Upper lobe of left lung (tissue), 6 donors: ENCODE measurements at regions not wholly inside any gene's neighbourhood (a gene's known extent, or its start where the extent isn't known, plus 50 kb on each side); places are given as distances from the start of the nearest gene placed in this dataset.

Source experiments
- ATAC-seq, 2 donors: fragments of 200-7000 bp; cut with Tn5 transposase; one replicate each; pipeline ENCODE4 v1.9.1; 2022; ENCODE audit warnings: mild to moderate bottlenecking in 2 of 2, moderate library complexity in 2 of 2; ENCODE audit not compliant: low FRiP score in 2 of 2
- DNase-seq, 2 donors: peaks; one replicate each; pipeline ENCODE4 v3.0.0-alpha.2; 2019 to 2020
- H3K27ac ChIP-seq, 4 donors: fragments of 200-600 bp; sonication (generic); one replicate each; pipeline ENCODE4 v1.5.1; 2016 to 2019
- H3K27me3 ChIP-seq, 4 donors: fragments of 200-600 bp; sonication (generic); one replicate each; pipeline ENCODE4 v1.5.1; 2017 to 2019
- H3K36me3 ChIP-seq, 4 donors: fragments of 200-600 bp; sonication (generic); one replicate each; pipeline ENCODE4 v1.5.1; 2016 to 2019
- H3K4me1 ChIP-seq, 4 donors: fragments of 200-600 bp; sonication (generic); one replicate each; pipeline ENCODE4 v1.5.1; 2018 to 2019
- H3K4me3 ChIP-seq, 4 donors: fragments of 200-600 bp; sonication (generic); one replicate each; pipeline ENCODE4 v1.5.1; 2017 to 2019; ENCODE audit warnings: mild to moderate bottlenecking in 2 of 4, moderate library complexity in 1 of 4
- H3K9me3 ChIP-seq, 4 donors: fragments of 200-600 bp; sonication (generic); one replicate each; pipeline ENCODE4 v1.5.1; 2018 to 2019
- CTCF ChIP-seq, 6 experiments: fragments of 450-650 bp in 4 of 6; fragments of 200-600 bp in 2 of 6; sonication (generic) in 2 of 6; IDR thresholded peaks; one replicate each; pipeline ENCODE4 v1.5.1; 2016 to 2019; ENCODE audit warnings: antibody characterized with exemption in 6 of 6
- EP300 ChIP-seq, 4 donors: sonication (generic); formaldehyde crosslinking; IDR thresholded peaks; one replicate each; pipeline ENCODE4 v1.5.1; 2017; ENCODE audit warnings: antibody characterized with exemption in 4 of 4, control low read depth in 2 of 4
- POLR2A ChIP-seq, 4 donors: fragments of 450-650 bp; IDR thresholded peaks; one replicate each; pipeline ENCODE4 v1.5.1; 2016 to 2017; ENCODE audit warnings: antibody characterized with exemption in 4 of 4, mild to moderate bottlenecking in 2 of 4
- POLR2AphosphoS5 ChIP-seq, 2 donors: sonication (generic); formaldehyde crosslinking; IDR thresholded peaks; one replicate each; pipeline ENCODE4 v1.5.1; 2017; ENCODE audit warnings: antibody characterized with exemption in 2 of 2
- WGBS, 2 donors: methylation state at CpG; one replicate each; pipeline ENCODE4 v1.1.5; 2017 to 2018; 5-methylcytosine and 5-hydroxymethylcytosine counted together
- donor health status: DM: no; HTN: no; CAD: no; lungs with moderate emphysema.
- donor health status: DM: no; HTN: yes; CAD: no; lungs with severe emphysema.

GRCh38 chrX:40340116-40340515 is 240.7 kb upstream of the ATP6AP2 start:
- no peaks in the 10 kb centered on the region for H3K27me3 ChIP-seq
- no peak for TF ChIP-seq POLR2A (IDR thresholded peaks at IDR 0.05)
- no peak for TF ChIP-seq CTCF (IDR thresholded peaks at IDR 0.05)
- no peak for TF ChIP-seq POLR2AphosphoS5 (IDR thresholded peaks at IDR 0.05)
- no peak for TF ChIP-seq EP300 (IDR thresholded peaks at IDR 0.05)

GRCh38 chrX:40333344-40333743 is 235.6 kb upstream of the BCOR start:
- H3K9me3 ChIP-seq = no peaks in the 10 kb centered on the region
- 88 to 97% methylated on average over 3 of the region's 3 CpGs for WGBS, 2 donors
- TF ChIP-seq POLR2A (IDR thresholded peaks at IDR 0.05) (no peak), CTCF (IDR thresholded peaks at IDR 0.05) (no peak), POLR2AphosphoS5 (IDR thresholded peaks at IDR 0.05) (no peak), EP300 (IDR thresholded peaks at IDR 0.05) (no peak)
- no peaks in the 10 kb centered on the region for H3K27me3 ChIP-seq
- no peak for ATAC-seq
- H3K4me3 ChIP-seq = no peak overlapping the region
- H3K27ac ChIP-seq = no peak overlapping the region
- no peaks in the 10 kb centered on the region for H3K4me1 ChIP-seq
- no peak for DNase-seq
- no peaks in the 10 kb centered on the region for H3K36me3 ChIP-seq

More at GRCh38 chrX:40340116-40340515, 240.7 kb upstream of the ATP6AP2 start:
- no peaks in the 10 kb centered on the region for H3K4me1 ChIP-seq
- no peak overlapping the region for H3K27ac ChIP-seq
- H3K9me3 ChIP-seq = no peaks in the 10 kb centered on the region
- H3K4me3 ChIP-seq = no peak overlapping the region
- H3K36me3 ChIP-seq = no peaks in the 10 kb centered on the region
- WGBS, 2 donors = 71 to 83% methylated on average over 1 of the region's 1 CpG
- no peak for DNase-seq
- no peak for ATAC-seq

GRCh38 chrX:40331762-40332161 is 234.0 kb upstream of the BCOR start:
- ATAC-seq (no peak), DNase-seq (no peak)
- no peak overlapping the region for H3K27ac ChIP-seq
- no peaks in the 10 kb centered on the region for H3K9me3 ChIP-seq
- no peaks in the 10 kb centered on the region for H3K4me1 ChIP-seq
- no peak for TF ChIP-seq EP300 (IDR thresholded peaks at IDR 0.05)
- H3K27me3 ChIP-seq = no peaks in the 10 kb centered on the region
- WGBS, 2 donors = 68 to 74% methylated on average over 5 of the region's 5 CpGs
- no peaks in the 10 kb centered on the region for H3K36me3 ChIP-seq
- no peak overlapping the region for H3K4me3 ChIP-seq

GRCh38 chrX:40331353-40331752 is 233.6 kb upstream of the BCOR start:
- DNase-seq = no peak
- H3K36me3 ChIP-seq = no peaks in the 10 kb centered on the region
- no peak overlapping the region for H3K4me3 ChIP-seq
- no peak for ATAC-seq
- no peaks in the 10 kb centered on the region for H3K9me3 ChIP-seq
- TF ChIP-seq CTCF (IDR thresholded peaks at IDR 0.05) (no peak), POLR2A (IDR thresholded peaks at IDR 0.05) (no peak), EP300 (IDR thresholded peaks at IDR 0.05) (no peak), POLR2AphosphoS5 (IDR thresholded peaks at IDR 0.05) (no peak)
- 85 to 88% methylated on average over 5 of the region's 5 CpGs for WGBS, 2 donors
- no peaks in the 10 kb centered on the region for H3K27me3 ChIP-seq
- H3K27ac ChIP-seq = no peak overlapping the region
- no peaks in the 10 kb centered on the region for H3K4me1 ChIP-seq

GRCh38 chrX:40329616-40330015 is 231.9 kb upstream of the BCOR start:
- no peaks in the 10 kb centered on the region for H3K36me3 ChIP-seq
- no peaks in the 10 kb centered on the region for H3K9me3 ChIP-seq
- no peaks in the 10 kb centered on the region for H3K4me1 ChIP-seq
- no peak for ATAC-seq
- WGBS, 2 donors = 67 to 80% methylated on average over 2 of the region's 2 CpGs
- no peaks in the 10 kb centered on the region for H3K27me3 ChIP-seq
- H3K4me3 ChIP-seq = no peak overlapping the region
- no peak for DNase-seq
- H3K27ac ChIP-seq = no peak overlapping the region
- no peak for TF ChIP-seq CTCF (IDR thresholded peaks at IDR 0.05)
- TF ChIP-seq EP300 (IDR thresholded peaks at IDR 0.05) = no peak
- no peak for TF ChIP-seq POLR2A (IDR thresholded peaks at IDR 0.05)
- no peak for TF ChIP-seq POLR2AphosphoS5 (IDR thresholded peaks at IDR 0.05)
